ENCODE measurements at regions not wholly inside any gene's neighbourhood (a gene's known extent, or its start where the extent isn't known, plus 50 kb on each side); places are given as distances from the start of the nearest gene placed in this dataset.
A peak's percentile ranks its signal among the peaks of the same experiment; 100 is the strongest.
"Not testable (repeated sequence)": the region's sequence is repeated elsewhere in the genome, so short reads cannot be mapped to it uniquely, and the experiment has no call there.

- DNase-seq (ENCODE audit: low read depth in 2 of 2) = no peak
- TF ChIP-seq CTCF (IDR thresholded peaks at IDR 0.05; ENCODE audit: low read depth, low read length) = no peak
- no peak overlapping the region for H3K4me3 ChIP-seq (replicated peaks in 1 of 2; ENCODE audit: low read depth in 2 of 2, low read length in 2 of 2)
Measured at GRCh38 chr2:47697000-47697601, 85.8 kb upstream of the MSH6 start.

- no peak overlapping the region for H3K4me3 ChIP-seq (replicated peaks in 1 of 2; ENCODE audit: low read depth in 2 of 2, low read length in 2 of 2)
- no peak for TF ChIP-seq CTCF (IDR thresholded peaks at IDR 0.05; ENCODE audit: low read depth, low read length)
- no peak for DNase-seq (ENCODE audit: low read depth in 2 of 2)
Measured at GRCh38 chr2:47696478-47696831, 86.5 kb upstream of the MSH6 start.

- DNase-seq (ENCODE audit: low read depth in 2 of 2) = no peak
- TF ChIP-seq CTCF (IDR thresholded peaks at IDR 0.05; ENCODE audit: low read depth, low read length) = no peak
- no peak overlapping the region for H3K4me3 ChIP-seq (replicated peaks in 1 of 2; ENCODE audit: low read depth in 2 of 2, low read length in 2 of 2)
Measured at GRCh38 chr2:47695800-47696477, 87.0 kb upstream of the MSH6 start.

- H3K4me3 ChIP-seq (replicated peaks in 1 of 2; ENCODE audit: low read depth in 2 of 2, low read length in 2 of 2); DNase-seq (ENCODE audit: low read depth in 2 of 2): not testable (repeated sequence)
Measured at GRCh38 chr2:47694451-47694850, 88.5 kb upstream of the MSH6 start.

- not testable (repeated sequence) for DNase-seq (ENCODE audit: low read depth in 2 of 2); H3K4me3 ChIP-seq (replicated peaks in 1 of 2; ENCODE audit: low read depth in 2 of 2, low read length in 2 of 2)
Measured at GRCh38 chr2:47690706-47691325, 92.1 kb upstream of the MSH6 start.

- no peak for DNase-seq (ENCODE audit: low read depth in 2 of 2)
- no peak for TF ChIP-seq CTCF (IDR thresholded peaks at IDR 0.05; ENCODE audit: low read depth, low read length)
- H3K4me3 ChIP-seq (replicated peaks in 1 of 2; ENCODE audit: low read depth in 2 of 2, low read length in 2 of 2) = no peak overlapping the region
Measured at GRCh38 chr2:47690132-47690531, 92.8 kb upstream of the MSH6 start.

- not testable (repeated sequence) for H3K4me3 ChIP-seq (replicated peaks in 1 of 2; ENCODE audit: low read depth in 2 of 2, low read length in 2 of 2); DNase-seq (ENCODE audit: low read depth in 2 of 2)
Measured at GRCh38 chr2:47689118-47689517, 93.8 kb upstream of the MSH6 start.

- no peak overlapping the region for H3K4me3 ChIP-seq (replicated peaks in 1 of 2; ENCODE audit: low read depth in 2 of 2, low read length in 2 of 2)
- DNase-seq (ENCODE audit: low read depth in 2 of 2) = peak in 1 of 2 donors; percentile 28
- TF ChIP-seq CTCF (IDR thresholded peaks at IDR 0.05; ENCODE audit: low read depth, low read length) = no peak
Measured at GRCh38 chr2:47688561-47688960, 94.4 kb upstream of the MSH6 start.

All from cardiac fibroblast (primary cell).